ENCODE measurements at regions not wholly inside any gene's neighbourhood (a gene's known extent, or its start where the extent isn't known, plus 50 kb on each side); places are given as distances from the start of the nearest gene placed in this dataset.

- H3K4me3 ChIP-seq (ENCODE audit: low read depth, low read length) = no peak overlapping the region
- H3K36me3 ChIP-seq = no peaks in the 10 kb centered on the region
- no peak for DNase-seq
- H3K9me3 ChIP-seq (ENCODE audit: severe bottlenecking) = no peaks in the 10 kb centered on the region
- TF ChIP-seq, protein P1, sequence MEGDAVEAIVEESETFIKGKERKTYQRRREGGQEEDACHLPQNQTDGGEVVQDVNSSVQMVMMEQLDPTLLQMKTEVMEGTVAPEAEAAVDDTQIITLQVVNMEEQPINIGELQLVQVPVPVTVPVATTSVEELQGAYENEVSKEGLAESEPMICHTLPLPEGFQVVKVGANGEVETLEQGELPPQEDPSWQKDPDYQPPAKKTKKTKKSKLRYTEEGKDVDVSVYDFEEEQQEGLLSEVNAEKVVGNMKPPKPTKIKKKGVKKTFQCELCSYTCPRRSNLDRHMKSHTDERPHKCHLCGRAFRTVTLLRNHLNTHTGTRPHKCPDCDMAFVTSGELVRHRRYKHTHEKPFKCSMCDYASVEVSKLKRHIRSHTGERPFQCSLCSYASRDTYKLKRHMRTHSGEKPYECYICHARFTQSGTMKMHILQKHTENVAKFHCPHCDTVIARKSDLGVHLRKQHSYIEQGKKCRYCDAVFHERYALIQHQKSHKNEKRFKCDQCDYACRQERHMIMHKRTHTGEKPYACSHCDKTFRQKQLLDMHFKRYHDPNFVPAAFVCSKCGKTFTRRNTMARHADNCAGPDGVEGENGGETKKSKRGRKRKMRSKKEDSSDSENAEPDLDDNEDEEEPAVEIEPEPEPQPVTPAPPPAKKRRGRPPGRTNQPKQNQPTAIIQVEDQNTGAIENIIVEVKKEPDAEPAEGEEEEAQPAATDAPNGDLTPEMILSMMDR (IDR thresholded peaks at IDR 0.05; ENCODE audit: low read depth, low read length) = no peak
- H3K27me3 ChIP-seq (ENCODE audit: insufficient read depth, low read depth, severe bottlenecking) = no peaks in the 10 kb centered on the region
- no peak overlapping the region for H3K27ac ChIP-seq
These were observed 164.5 kb upstream of the NFIB start for GRCh38 chr9:14478175-14479162.

DNA sequence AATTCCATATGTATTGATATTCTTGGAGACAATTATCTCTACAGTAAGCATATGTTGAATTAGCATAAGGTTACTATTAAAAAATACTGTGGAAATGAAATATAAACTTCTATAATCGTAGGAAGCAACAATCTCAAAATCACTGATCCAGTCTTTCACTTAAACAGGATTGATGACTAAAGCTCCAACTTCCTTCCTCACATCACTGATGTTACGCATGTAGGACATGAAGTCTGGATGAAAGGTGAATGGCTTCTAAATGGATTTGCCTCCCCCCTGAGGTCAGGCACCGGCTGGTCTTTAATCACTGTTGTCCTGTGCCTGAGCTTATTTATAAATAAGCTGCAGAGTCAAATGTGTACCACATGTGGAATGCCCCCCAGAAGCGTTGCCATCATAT, 157.1 kb upstream of the NFIB start:
- no peak overlapping the region for H3K27ac ChIP-seq
- H3K36me3 ChIP-seq = no peaks in the 10 kb centered on the region
- no peak overlapping the region for H3K4me3 ChIP-seq (ENCODE audit: low read depth, low read length)
- no peak for DNase-seq
- H3K9me3 ChIP-seq (ENCODE audit: severe bottlenecking) = no peaks in the 10 kb centered on the region
- no peaks in the 10 kb centered on the region for H3K27me3 ChIP-seq (ENCODE audit: insufficient read depth, low read depth, severe bottlenecking)
- TF ChIP-seq, protein P1 (IDR thresholded peaks at IDR 0.05; ENCODE audit: low read depth, low read length) = no peak

- H3K27me3 ChIP-seq (ENCODE audit: insufficient read depth, low read depth, severe bottlenecking) = no peaks in the 10 kb centered on the region
- H3K27ac ChIP-seq = no peak overlapping the region
- DNase-seq = no peak
- TF ChIP-seq, protein P1 (IDR thresholded peaks at IDR 0.05; ENCODE audit: low read depth, low read length) = no peak
- no peaks in the 10 kb centered on the region for H3K9me3 ChIP-seq (ENCODE audit: severe bottlenecking)
- H3K36me3 ChIP-seq = no peaks in the 10 kb centered on the region
- no peak overlapping the region for H3K4me3 ChIP-seq (ENCODE audit: low read depth, low read length)
These were observed 153.9 kb upstream of the NFIB start for GRCh38 chr9:14467675-14468374.

GRCh38 chr9:14466828-14467227, 152.9 kb upstream of the NFIB start:
- no peak for DNase-seq
- H3K4me3 ChIP-seq (ENCODE audit: low read depth, low read length) = no peak overlapping the region

GRCh38 chr9:14466429-14466818, 152.5 kb upstream of the NFIB start:
- H3K36me3 ChIP-seq = no peaks in the 10 kb centered on the region
- no peak overlapping the region for H3K4me3 ChIP-seq (ENCODE audit: low read depth, low read length)
- H3K9me3 ChIP-seq (ENCODE audit: severe bottlenecking) = no peaks in the 10 kb centered on the region
- no peak overlapping the region for H3K27ac ChIP-seq
- no peak for DNase-seq
- H3K27me3 ChIP-seq (ENCODE audit: insufficient read depth, low read depth, severe bottlenecking) = no peaks in the 10 kb centered on the region
- TF ChIP-seq, protein P1 (IDR thresholded peaks at IDR 0.05; ENCODE audit: low read depth, low read length) = no peak

More at GRCh38 chr9:14466828-14467227, 152.9 kb upstream of the NFIB start:
- Histone ChIP-seq H3K9me3 (ENCODE audit: severe bottlenecking) (no peaks in the 10 kb centered on the region), H3K27ac (no peak overlapping the region), H3K27me3 (ENCODE audit: insufficient read depth, low read depth, severe bottlenecking) (no peaks in the 10 kb centered on the region), H3K36me3 (no peaks in the 10 kb centered on the region)
- TF ChIP-seq, protein P1 (IDR thresholded peaks at IDR 0.05; ENCODE audit: low read depth, low read length) = no peak
